Heart left ventricle (tissue), 16 donors: ENCODE measurements at regions not wholly inside any gene's neighbourhood (a gene's known extent, or its start where the extent isn't known, plus 50 kb on each side); places are given as distances from the start of the nearest gene placed in this dataset.

Experiments
- ATAC-seq, 4 donors: fragments of 200-7000 bp; cut with Tn5 transposase; one replicate each; pipeline ENCODE4 v1.9.1; 2020 to 2022; ENCODE audit warnings: moderate library complexity in 4 of 4, mild to moderate bottlenecking in 3 of 4, moderate number of reproducible peaks in 1 of 4
- DNase-seq, 5 donors: peaks; one replicate each; pipeline ENCODE4 v3.0.0-alpha.2; 2020
- H3K27ac ChIP-seq, 12 donors: fragments of 200-600 bp; sonication (generic) in 4 of 12; one replicate each; pipeline versions ENCODE4 v1.5.0 to v1.8.0; 2016 to 2022; ENCODE audit warnings: mild to moderate bottlenecking in 2 of 12
- H3K27me3 ChIP-seq, 9 donors: fragments of 200-600 bp; sonication (generic) in 2 of 9; one replicate each; pipeline versions ENCODE4 v1.5.1 to v1.8.0; 2016 to 2022; ENCODE audit warnings: mild to moderate bottlenecking in 3 of 9
- H3K36me3 ChIP-seq, 9 donors: fragments of 200-600 bp; sonication (generic) in 2 of 9; one replicate each; pipeline versions ENCODE4 v1.5.0 to v1.8.0; 2018 to 2022; ENCODE audit warnings: mild to moderate bottlenecking in 2 of 9
- H3K4me1 ChIP-seq, 12 donors: fragments of 200-600 bp; sonication (generic) in 4 of 12; one replicate each; pipeline versions ENCODE4 v1.5.0 to v1.8.0; 2016 to 2022; ENCODE audit warnings: mild to moderate bottlenecking in 3 of 12
- H3K4me3 ChIP-seq, 12 donors: fragments of 200-600 bp; sonication (generic) in 4 of 12; one replicate each; pipeline versions ENCODE4 v1.5.0 to v1.8.0; 2017 to 2022; ENCODE audit warnings: mild to moderate bottlenecking in 9 of 12, moderate library complexity in 4 of 12
- H3K9me3 ChIP-seq, 12 donors: fragments of 200-600 bp; sonication (generic) in 4 of 12; one replicate each; pipeline versions ENCODE4 v1.5.0 to v1.8.0; 2016 to 2022; ENCODE audit warnings: mild to moderate bottlenecking in 1 of 12
- CTCF ChIP-seq, 12 donors: fragments of 200-600 bp; sonication (generic) in 4 of 12; IDR thresholded peaks; one replicate each; pipeline versions ENCODE4 v1.5.0 to v1.8.0; 2018 to 2022; ENCODE audit warnings: antibody characterized with exemption in 12 of 12, mild to moderate bottlenecking in 5 of 12
- POLR2A ChIP-seq, 2 donors: fragments of 450-650 bp; IDR thresholded peaks; one replicate each; pipeline ENCODE4 v1.6.1; 2017; ENCODE audit warnings: antibody characterized with exemption in 2 of 2, mild to moderate bottlenecking in 2 of 2, moderate library complexity in 2 of 2
- WGBS, 4 donors: extraction: QIAGEN DNeasy Blood & Tissue Kit in 2 of 4; methylation state at CpG; one replicate each; pipeline versions ENCODE4 v1.1.5 to v1.1.7; 2013 to 2018; 5-methylcytosine and 5-hydroxymethylcytosine counted together
- intact Hi-C, 10 donors: fragments of 100-400 bp; cut with DNase I; formaldehyde crosslinking; loops; one replicate each; pipeline versions ENCODE4 v1.11.1 to v1.14.2; 2022
- donor health status: ischemic (EF 13 %, LVEDD 7.1; RV severe dilation, severe dysfunction).
- donor health status: healthy with polysubstance abuse.
- donor health status: DM: no; HTN: yes; CAD: no.
- donor health status: DM: no; HTN: no; CAD: no.
- donor health status: ischemic (EF 25% LVEDD 6.9; RV normal size, moderate dysfunction).
- donor health status: ischemic (EF 25% LVEDD 5.7; RV mildly dilated, moderate dysfunction).
- donor health status: healthy.
- donor health status: DM: yes; HTN: yes; CAD: no.
- donor health status: ischemic (EF 35%, LVEDD 5.7; RV mildly dilated, moderate dysfunction).
- donor health status: nonischemic (EF 11% LVEDD 7.7; RV severe dilation, severe dysfunction).
- donor health status: DM: yes; HTN: yes; CAD: no.
- donor health status: PGD.
- donor health status: ischemic (EF 29% LVEDD 5.4; RV normal size, mild dysfunction).
- donor health status: nonischemic (EF 23%, LVEDD 6.1; RV moderate dilation, normal function).

GRCh38 chr9:16192403-16193017 is 639.7 kb downstream of the CCDC171 start:
- no peak overlapping the region for H3K4me3 ChIP-seq
- no peak for ATAC-seq
- TF ChIP-seq CTCF (IDR thresholded peaks at IDR 0.05) (no peak), POLR2A (IDR thresholded peaks at IDR 0.05) (no peak)
- no peaks in the 10 kb centered on the region for H3K27me3 ChIP-seq
- no peaks in the 10 kb centered on the region for H3K36me3 ChIP-seq
- peak overlapping the region in 2 of 12 donors; percentile 6 to 27 for H3K27ac ChIP-seq
- intact Hi-C loops: loop anchor here in 3 of 10 donors (5.0 to 10.0 kb wide), 5 partner anchors 150 to 1272 kb away; no protein-coding TSS in a partner anchor
- 29 to 33% (median 31%) methylated on average over 6 of the region's 6 CpGs for WGBS, 4 donors
- H3K9me3 ChIP-seq: peaks cover 0 to 19% (median 7%) of the 10 kb centered on the region in 12 donors
- H3K4me1 ChIP-seq: peaks cover 0 to 20% (median 2%) of the 10 kb centered on the region in 12 donors
- no peak for DNase-seq

DNA sequence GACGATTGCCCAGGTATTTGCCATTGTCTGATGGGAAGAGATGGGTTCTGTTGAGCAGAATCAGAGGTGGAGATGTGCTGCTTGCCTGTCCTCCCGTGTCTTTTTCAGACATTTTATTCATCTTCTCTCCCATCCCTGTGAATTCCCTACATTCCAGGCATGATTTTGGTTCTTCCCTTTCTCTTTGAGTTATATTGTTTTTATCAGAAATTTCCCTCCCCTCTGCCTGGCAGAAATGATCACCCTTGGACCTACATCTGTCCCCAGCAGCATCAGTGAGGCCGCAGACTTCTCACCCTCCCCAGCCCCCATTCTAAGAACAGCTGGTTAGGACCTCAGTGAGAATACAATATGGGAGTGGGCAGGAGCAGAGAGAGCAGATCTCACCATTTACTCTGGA is 640.2 kb downstream of the CCDC171 start:
- Histone ChIP-seq H3K4me1 (peaks cover 0 to 25% (median 2%) of the 10 kb centered on the region in 12 donors), H3K9me3 (peaks cover 0 to 19% (median 7%) of the 10 kb centered on the region in 12 donors), H3K27me3 (no peaks in the 10 kb centered on the region), H3K36me3 (no peaks in the 10 kb centered on the region), H3K27ac (peak overlapping the region in 1 of 12 donors; percentile 6), H3K4me3 (no peak overlapping the region)
- no peak for ATAC-seq
- 79 to 88% (median 81%) methylated on average over 3 of the region's 3 CpGs for WGBS, 4 donors
- no peak for TF ChIP-seq POLR2A (IDR thresholded peaks at IDR 0.05)
- TF ChIP-seq CTCF (IDR thresholded peaks at IDR 0.05): no peak
- intact Hi-C loops: loop anchor here in 3 of 10 donors (5.0 to 10.0 kb wide), 5 partner anchors 149 to 1272 kb away; no protein-coding TSS in a partner anchor
- no peak for DNase-seq

DNA sequence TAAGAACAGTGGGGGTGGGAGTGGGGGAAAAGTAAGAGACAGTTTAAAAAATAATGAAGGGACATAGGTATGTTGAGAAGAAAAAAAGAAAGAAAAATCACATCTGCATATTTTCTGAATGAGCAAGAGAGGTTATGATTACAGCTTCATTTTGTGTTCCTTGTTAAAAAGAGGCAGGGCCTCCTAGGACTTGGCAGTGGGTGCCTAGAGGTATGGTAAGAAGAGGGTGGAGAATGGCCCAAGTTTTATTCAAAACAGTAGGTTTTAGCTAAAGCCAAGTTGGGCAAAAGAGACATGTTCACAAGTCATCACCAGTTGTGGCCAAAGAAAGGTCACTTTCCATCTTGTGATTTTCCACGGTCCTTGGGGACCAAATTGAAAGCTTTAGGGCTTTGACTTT is 643.4 kb downstream of the CCDC171 start:
- ATAC-seq: no peak
- no peak for DNase-seq
- peaks cover 0 to 25% (median 2%) of the 10 kb centered on the region in 12 donors for H3K4me1 ChIP-seq
- no peaks in the 10 kb centered on the region for H3K36me3 ChIP-seq
- TF ChIP-seq CTCF (IDR thresholded peaks at IDR 0.05) (no peak), POLR2A (IDR thresholded peaks at IDR 0.05) (no peak)
- no peak overlapping the region for H3K4me3 ChIP-seq
- H3K9me3 ChIP-seq: no peaks in the 10 kb centered on the region
- H3K27ac ChIP-seq: peak overlapping the region in 1 of 12 donors; percentile 44
- WGBS, 4 donors: 71 to 90% (median 78%) methylated on average over 1 of the region's 1 CpG
- no peaks in the 10 kb centered on the region for H3K27me3 ChIP-seq
- intact Hi-C loops: loop anchor here in 4 of 10 donors (5.0 to 10.0 kb wide), 5 partner anchors 44 to 1269 kb away; no protein-coding TSS in a partner anchor

DNA sequence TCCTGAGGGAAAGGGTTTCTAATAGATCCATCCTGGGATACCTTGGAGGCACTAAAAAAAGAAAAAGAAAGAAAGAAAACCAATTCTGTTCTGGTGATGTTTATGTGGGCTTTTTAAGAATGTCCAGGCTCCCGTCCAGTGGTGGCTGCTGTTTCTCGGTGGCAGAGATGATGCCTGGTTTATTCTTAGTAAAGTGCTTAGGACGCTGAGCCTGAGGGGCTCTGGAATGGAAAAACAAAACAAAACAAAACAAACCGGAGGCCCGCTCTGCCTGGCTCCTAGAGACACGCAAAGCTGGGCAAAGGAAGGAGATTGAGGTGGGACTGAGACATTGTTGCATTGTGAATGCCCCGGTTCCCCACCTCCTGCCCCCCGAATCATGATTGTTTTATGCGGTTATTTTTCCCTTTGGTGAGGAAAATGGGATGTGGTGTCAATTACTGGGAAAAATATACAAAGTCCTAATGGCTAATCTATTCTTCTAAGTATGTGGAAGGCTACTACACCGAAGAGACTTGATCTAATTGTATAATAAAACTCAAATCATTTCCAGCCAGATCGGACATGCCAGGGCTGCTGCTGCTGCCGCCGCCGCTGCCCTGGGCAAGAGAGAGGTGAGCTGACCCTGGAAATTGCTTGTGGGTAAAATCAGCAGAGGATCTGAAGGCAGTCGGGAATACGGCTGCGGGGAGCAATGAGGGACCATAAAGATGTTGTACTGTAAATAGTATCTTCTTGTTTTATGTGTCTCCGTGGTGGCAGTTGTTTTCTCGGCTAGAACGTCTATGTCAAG is 644.9 kb downstream of the CCDC171 start:
- Histone ChIP-seq H3K36me3 (no peaks in the 10 kb centered on the region), H3K9me3 (no peaks in the 10 kb centered on the region), H3K27ac (peak overlapping the region in 2 of 12 donors; percentile 37 to 48), H3K4me1 (peaks cover 0 to 14% (median 0%) of the 10 kb centered on the region in 12 donors), H3K27me3 (no peaks in the 10 kb centered on the region), H3K4me3 (peak overlapping the region in 1 of 12 donors; percentile 19)
- no peak for DNase-seq
- intact Hi-C loops: loop anchor here in 4 of 10 donors (5.0 to 10.0 kb wide), 5 partner anchors 45 to 1267 kb away; no protein-coding TSS in a partner anchor
- 72 to 76% (median 74%) methylated on average over 20 of the region's 20 CpGs for WGBS, 4 donors
- peak in 3 of 4 donors; percentile 70 to 81 (median 74) for ATAC-seq
- TF ChIP-seq POLR2A (IDR thresholded peaks at IDR 0.05) (no peak), CTCF (IDR thresholded peaks at IDR 0.05) (no peak)
